ENCODE measurements at regions not wholly inside any gene's neighbourhood (a gene's known extent, or its start where the extent isn't known, plus 50 kb on each side); places are given as distances from the start of the nearest gene placed in this dataset.

DNA sequence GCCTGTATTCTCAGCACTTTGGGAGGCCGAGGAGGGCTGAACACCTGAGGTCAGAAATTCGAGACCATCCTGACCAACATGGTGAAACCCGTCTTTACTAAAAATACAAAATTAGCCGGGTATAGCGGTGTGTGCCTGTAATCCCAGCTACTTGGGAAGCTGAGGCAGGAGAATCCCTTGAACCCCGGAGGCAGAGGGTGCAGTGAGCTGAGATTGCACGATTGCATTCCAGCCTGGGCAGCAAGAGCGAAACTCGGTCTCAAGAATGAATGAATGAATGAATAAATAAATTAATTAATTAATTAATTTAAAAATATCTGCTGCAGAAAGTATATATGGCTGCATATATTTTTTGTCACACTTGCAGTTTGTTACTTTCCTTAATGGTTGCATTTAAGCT is 781.8 kb downstream of the DNAJB9 start:
- POLR2A ChIA-PET, result no interaction called here
- H3K9ac ChIP-seq (ENCODE audit: control insufficient read depth, insufficient read depth, low read length), result no peak overlapping the region
- no peak overlapping the region for H2AFZ ChIP-seq (ENCODE audit: control insufficient read depth, low read depth, low read length)
- H3K4me2 ChIP-seq (ENCODE audit: control insufficient read depth, insufficient read depth), result no peak overlapping the region
- FAIRE-seq (no peak), DNase-seq (ENCODE audit: low read depth, low spot score) (no peak), ATAC-seq (no peak)
- SMC1A ChIA-PET (ENCODE audit: uncharacterized antibody, unreplicated experiment), result no interaction called here
- H3K4me3 ChIP-seq, result no peak overlapping the region
- in situ Hi-C loops (cut with MboI) (no loop called here), intact Hi-C loops (cut with micrococcal nuclease; ENCODE audit: unreplicated experiment) (no loop called here)
- WGBS (ENCODE audit: insufficient coverage, insufficient replicate concordance, low lambda C conversion rate, missing lambda C conversion rate), result 20% methylated on average over 9 of the region's 9 CpGs
- H3K79me2 ChIP-seq (ENCODE audit: control insufficient read depth, insufficient read depth, low read length), result no peaks in the 10 kb centered on the region
- CTCF ChIA-PET, result no interaction called here
- no peaks in the 10 kb centered on the region for H3K9me3 ChIP-seq (replicated peaks; ENCODE audit: control insufficient read depth, insufficient read depth, low read length)
- no peak overlapping the region for H3K27ac ChIP-seq (ENCODE audit: control insufficient read depth, insufficient read depth)
- TF ChIP-seq RB1 (IDR thresholded peaks at IDR 0.05; ENCODE audit: borderline replicate concordance) (no peak), NR2F1 (conservative IDR thresholded peaks at IDR 0.05) (no peak), HDAC2 (IDR thresholded peaks at IDR 0.05) (no peak), PRDM15 (CRISPR knock-in tag; IDR thresholded peaks at IDR 0.05) (no peak), CHD2 (IDR thresholded peaks at IDR 0.05; ENCODE audit: borderline replicate concordance, low read depth, low read length) (no peak), SRF (IDR thresholded peaks at IDR 0.05; ENCODE audit: low read depth in 2 of 2, low read length in 2 of 2) (no peak), ZNF622 (IDR thresholded peaks at IDR 0.05) (no peak), ZNF24 (IDR thresholded peaks at IDR 0.05) (no peak), ZBTB33 (IDR thresholded peaks at IDR 0.05) (no peak)
- TF ChIP-seq, protein P1, sequence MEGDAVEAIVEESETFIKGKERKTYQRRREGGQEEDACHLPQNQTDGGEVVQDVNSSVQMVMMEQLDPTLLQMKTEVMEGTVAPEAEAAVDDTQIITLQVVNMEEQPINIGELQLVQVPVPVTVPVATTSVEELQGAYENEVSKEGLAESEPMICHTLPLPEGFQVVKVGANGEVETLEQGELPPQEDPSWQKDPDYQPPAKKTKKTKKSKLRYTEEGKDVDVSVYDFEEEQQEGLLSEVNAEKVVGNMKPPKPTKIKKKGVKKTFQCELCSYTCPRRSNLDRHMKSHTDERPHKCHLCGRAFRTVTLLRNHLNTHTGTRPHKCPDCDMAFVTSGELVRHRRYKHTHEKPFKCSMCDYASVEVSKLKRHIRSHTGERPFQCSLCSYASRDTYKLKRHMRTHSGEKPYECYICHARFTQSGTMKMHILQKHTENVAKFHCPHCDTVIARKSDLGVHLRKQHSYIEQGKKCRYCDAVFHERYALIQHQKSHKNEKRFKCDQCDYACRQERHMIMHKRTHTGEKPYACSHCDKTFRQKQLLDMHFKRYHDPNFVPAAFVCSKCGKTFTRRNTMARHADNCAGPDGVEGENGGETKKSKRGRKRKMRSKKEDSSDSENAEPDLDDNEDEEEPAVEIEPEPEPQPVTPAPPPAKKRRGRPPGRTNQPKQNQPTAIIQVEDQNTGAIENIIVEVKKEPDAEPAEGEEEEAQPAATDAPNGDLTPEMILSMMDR (IDR thresholded peaks at IDR 0.05 in 2 of 3, conservative IDR thresholded peaks at IDR 0.05 in 1 of 3; ENCODE audit: control insufficient read depth in 2 of 3, extremely low read depth in 1 of 3, insufficient read depth in 1 of 3, low read depth in 3 of 3, low read length in 3 of 3), result no peak
- TF ChIP-seq, protein P2, sequence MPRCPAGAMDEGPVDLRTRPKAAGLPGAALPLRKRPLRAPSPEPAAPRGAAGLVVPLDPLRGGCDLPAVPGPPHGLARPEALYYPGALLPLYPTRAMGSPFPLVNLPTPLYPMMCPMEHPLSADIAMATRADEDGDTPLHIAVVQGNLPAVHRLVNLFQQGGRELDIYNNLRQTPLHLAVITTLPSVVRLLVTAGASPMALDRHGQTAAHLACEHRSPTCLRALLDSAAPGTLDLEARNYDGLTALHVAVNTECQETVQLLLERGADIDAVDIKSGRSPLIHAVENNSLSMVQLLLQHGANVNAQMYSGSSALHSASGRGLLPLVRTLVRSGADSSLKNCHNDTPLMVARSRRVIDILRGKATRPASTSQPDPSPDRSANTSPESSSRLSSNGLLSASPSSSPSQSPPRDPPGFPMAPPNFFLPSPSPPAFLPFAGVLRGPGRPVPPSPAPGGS (IDR thresholded peaks at IDR 0.05; ENCODE audit: borderline replicate concordance, insufficient read depth, low read depth, low read length, poor library complexity, severe bottlenecking), result no peak
- RAD21 ChIA-PET (ENCODE audit: unreplicated experiment), result no interaction called here
- H3K27me3 ChIP-seq (replicated peaks in 1 of 2; ENCODE audit: control insufficient read depth in 2 of 2, insufficient read depth in 2 of 2, low read length in 1 of 2), result no peaks in the 10 kb centered on the region
- no peaks in the 10 kb centered on the region for H3K4me1 ChIP-seq (ENCODE audit: control insufficient read depth, insufficient read depth, low read length)
- BruUV-seq (replicated peaks), result no TSS peak
- no peaks in the 10 kb centered on the region for H3K36me3 ChIP-seq (ENCODE audit: control insufficient read depth in 2 of 2, insufficient read depth in 2 of 2, low read length in 1 of 2)
- no peaks in the 10 kb centered on the region for H4K20me1 ChIP-seq (ENCODE audit: control insufficient read depth, insufficient read depth)
